SK-N-SH (cell line): ENCODE measurements at regions not wholly inside any gene's neighbourhood (a gene's known extent, or its start where the extent isn't known, plus 50 kb on each side); places are given as distances from the start of the nearest gene placed in this dataset.

Experiments used
- CTCF ChIP-seq: fragments of 200-600 bp; sonication (generic); IDR thresholded peaks from 2 replicates; pipeline ENCODE4 v1.6.1; 2017; ENCODE audit warnings: antibody characterized with exemption, mild to moderate bottlenecking, moderate library complexity
- GABPA ChIP-seq: IDR thresholded peaks from 2 replicates; pipeline ENCODE4 v1.4.0; 2012; ENCODE audit warnings: low read depth, mild to moderate bottlenecking
- MAX ChIP-seq: IDR thresholded peaks from 2 replicates; pipeline ENCODE4 v1.4.0; 2012; ENCODE audit warnings: low read depth
- PBX3 ChIP-seq: IDR thresholded peaks from 2 replicates; pipeline ENCODE4; 2012
- TAF1 ChIP-seq: IDR thresholded peaks from 2 replicates; pipeline ENCODE4 v1.6.1; 2012; ENCODE audit warnings: low read depth, mild to moderate bottlenecking, low read length, moderate library complexity, borderline replicate concordance
- TCF12 ChIP-seq: IDR thresholded peaks from 2 replicates; pipeline ENCODE4 v1.4.0; 2012
- ZBTB33 ChIP-seq: IDR thresholded peaks from 2 replicates; pipeline ENCODE4 v1.4.0; 2012; ENCODE audit warnings: low read depth, borderline replicate concordance

- TF ChIP-seq PBX3 (no peak), MAX (no peak), CTCF (no peak), ZBTB33 (no peak), TCF12 (no peak), TAF1 (no peak), GABPA (no peak)
Measured at GRCh38 chr4:110395421-110395820, 80.5 kb upstream of the ENPEP start.
